GM21528 (cell line): ENCODE measurements at regions not wholly inside any gene's neighbourhood (a gene's known extent, or its start where the extent isn't known, plus 50 kb on each side); places are given as distances from the start of the nearest gene placed in this dataset.
"Not testable (repeated sequence)": the region's sequence is repeated elsewhere in the genome, so short reads cannot be mapped to it uniquely, and the experiment has no call there.

ENCODE experiments used
- ATAC-seq: cut with Tn5 transposase; IDR thresholded peaks from one replicate; pipeline ENCODE4 v1.9.1; 2021; ENCODE audit warnings: mild to moderate bottlenecking, moderate library complexity; ENCODE audit not compliant: unreplicated experiment, low FRiP score

GRCh38 chr5:45893309-45893708 lies 197.1 kb upstream of the HCN1 start:
- no peak for ATAC-seq

DNA sequence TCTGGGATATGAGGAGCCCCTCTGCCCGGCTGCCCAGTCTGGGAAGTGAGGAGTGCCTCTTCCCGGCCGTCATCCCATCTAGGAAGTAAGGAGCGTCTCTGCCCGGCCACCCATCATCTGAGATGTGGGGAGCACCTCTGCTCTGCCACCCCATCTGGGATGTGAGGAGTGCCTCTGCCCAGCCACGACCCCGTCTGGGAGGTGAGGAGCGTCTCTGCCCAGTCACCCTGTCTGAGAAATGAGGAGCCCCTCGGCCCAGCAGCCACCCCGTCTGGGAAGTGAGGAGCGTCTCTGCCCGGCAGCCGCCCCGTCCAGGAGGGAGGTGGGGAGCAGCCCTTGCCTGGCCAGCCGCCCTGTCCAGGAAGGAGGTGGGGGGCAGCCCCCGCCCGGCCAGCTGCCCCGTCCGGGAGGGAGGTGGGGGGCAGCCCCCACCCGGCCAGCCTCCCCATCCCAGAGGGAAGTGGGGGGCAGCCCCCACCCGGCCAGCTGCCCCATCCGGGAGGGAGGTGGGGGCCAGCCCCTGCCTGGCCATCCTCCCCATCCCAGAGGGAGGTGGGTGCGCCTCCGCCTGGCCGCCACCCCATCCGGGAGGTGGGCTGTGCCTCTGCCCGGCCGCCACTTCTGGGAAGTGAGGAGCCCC lies 194.4 kb upstream of the HCN1 start:
- ATAC-seq: not testable (repeated sequence)

DNA sequence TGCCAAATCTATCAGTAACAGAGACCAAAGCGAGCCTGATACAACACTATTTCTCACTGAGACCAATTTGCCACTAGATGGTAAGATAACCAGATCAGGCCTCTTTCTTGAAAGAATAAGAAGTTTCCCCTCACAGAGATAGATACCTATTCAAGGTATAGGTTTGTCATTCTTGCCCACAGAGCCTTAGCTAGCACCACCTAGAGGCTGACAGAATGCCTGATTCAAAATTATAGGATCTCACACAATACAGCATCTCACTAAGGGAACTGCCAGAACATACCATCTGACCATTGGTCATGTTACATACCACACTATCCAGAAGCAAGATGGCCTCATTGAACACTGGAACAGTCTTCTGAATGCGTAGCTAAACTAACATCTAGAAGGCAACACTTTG lies 166.6 kb upstream of the HCN1 start:
- ATAC-seq: no peak

DNA sequence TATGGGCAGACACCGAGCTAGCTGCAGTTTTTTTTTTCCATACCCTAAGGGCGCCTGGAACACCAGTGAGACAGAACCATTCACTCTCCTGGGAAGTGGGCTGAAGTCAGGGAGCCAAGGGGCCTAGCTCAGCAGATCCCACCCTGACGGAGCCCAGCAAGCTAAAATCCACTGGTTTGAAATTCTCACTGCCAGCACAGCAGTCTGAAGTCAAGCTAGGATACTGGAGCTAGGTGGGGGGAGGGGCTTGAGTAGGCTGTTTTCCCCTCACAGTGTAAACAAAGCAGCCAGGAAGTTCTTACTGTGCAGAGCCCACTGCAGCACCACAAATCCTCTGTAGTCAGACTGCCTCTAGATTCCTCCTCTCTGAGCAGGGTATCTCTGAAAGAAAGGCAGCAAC lies 151.7 kb upstream of the HCN1 start:
- ATAC-seq: no peak

GRCh38 chr5:45826055-45826454 lies 129.9 kb upstream of the HCN1 start:
- no peak for ATAC-seq

GRCh38 chr5:45800331-45800730 lies 104.2 kb upstream of the HCN1 start:
- no peak for ATAC-seq

- ATAC-seq: no peak
Observed at GRCh38 chr5:45799388-45799787, 103.2 kb upstream of the HCN1 start.

DNA sequence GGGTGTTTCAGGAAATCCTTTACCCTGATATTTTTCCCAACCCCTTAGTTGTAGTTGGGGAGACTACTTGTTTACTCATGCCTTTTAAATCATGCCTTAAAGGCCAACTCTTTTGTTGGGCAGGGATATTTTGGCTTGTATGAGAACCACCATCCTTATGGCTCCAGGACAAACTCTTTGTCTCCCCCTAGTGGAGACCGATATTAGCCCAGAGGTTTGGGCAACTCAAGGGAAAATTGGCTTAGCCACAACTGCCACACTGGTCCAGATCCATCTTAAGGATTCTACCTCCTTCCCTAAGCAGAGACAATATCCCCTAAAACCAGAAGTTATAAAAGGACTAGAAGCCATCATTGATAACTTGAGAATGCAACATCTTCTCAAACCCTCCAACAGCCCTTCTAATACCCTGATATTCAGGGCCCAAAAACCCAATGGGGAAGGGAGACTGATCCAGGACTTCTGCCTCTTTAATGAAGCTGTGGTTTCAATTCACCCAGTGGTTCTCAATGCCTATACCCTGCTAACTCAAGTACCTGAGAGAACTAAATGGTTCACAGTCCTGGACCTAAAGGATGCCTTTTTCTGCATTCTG lies 100.9 kb upstream of the HCN1 start:
- no peak for ATAC-seq

- no peak for ATAC-seq
Observed at GRCh38 chr5:45795458-45795857, 99.3 kb upstream of the HCN1 start.

GRCh38 chr5:45793638-45794532 lies 97.7 kb upstream of the HCN1 start:
- peak; percentile 83 for ATAC-seq

DNA sequence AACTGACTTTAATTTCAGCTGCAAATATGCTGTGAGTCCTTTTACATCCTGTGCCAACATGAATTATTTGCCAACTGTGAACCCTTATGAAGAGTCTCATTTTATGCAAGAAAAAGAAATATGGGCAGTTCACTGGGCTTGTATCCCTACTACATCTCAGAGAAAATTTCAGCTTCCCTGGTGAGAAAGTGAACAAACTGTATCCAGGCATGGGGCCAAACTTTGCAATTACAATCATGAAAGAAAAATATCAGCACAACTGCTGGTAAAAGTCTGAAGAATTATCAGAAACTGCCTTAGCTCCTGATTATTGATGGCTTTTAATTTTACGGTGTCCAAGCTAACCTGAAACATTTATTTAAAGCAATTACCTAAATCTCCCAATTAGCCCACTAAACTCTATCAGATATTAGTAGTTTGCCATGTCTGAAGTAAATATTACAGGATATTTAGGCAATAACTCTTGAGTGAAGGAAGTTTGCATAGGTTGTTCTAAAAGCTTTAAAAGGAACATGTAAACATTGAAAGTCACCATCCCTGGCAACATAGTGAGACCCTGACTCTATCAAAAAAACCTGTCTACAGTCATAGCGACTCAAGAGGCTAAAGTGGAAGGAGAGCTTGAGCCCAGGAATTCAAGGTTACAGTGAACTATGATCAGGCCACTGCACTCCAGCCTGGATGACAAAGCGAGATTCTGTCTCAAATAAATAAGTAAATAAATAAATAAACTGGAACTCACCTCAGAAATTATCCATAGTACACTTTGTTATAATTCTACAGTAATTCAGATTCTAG lies 83.9 kb upstream of the HCN1 start:
- no peak for ATAC-seq

DNA sequence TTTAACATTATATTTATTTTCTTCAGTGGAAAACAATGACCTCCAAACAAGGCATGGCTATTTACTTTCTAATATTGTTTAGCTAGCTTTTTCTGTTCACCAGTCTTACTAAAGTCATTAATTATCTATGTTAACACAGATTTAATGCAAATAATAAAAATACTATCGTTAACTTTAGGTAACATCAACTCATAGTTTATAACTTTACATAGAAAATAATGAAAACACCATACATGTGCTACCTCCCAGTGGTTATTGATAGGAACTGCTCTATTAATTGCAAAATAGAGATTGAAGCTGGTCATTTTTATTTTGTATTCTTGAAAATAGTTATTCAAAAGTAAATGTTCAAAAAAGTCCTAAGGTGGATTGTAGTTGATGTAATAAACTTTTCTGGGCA lies 78.3 kb upstream of the HCN1 start:
- no peak for ATAC-seq

DNA sequence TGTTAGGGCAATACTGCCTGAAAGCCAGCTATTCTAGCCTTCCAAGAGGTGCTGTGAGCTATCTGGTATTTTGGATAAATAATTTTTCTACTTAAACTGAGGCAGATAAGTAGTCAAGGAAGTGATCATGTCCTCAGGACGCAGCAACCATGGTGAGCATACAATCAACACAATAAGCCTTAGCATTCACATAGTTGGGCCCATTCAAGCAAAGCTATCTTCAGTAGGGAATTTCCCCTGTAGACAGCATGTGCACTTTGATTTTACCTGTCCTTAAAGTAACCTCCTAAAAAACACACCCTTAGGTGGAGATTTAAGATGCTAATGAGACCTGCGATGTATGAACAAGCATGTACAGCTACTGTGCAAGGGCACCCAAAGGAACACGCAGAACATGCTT lies 76.2 kb upstream of the HCN1 start:
- ATAC-seq: no peak

- ATAC-seq: no peak
Observed at GRCh38 chr5:45765561-45765960, 69.4 kb upstream of the HCN1 start.

DNA sequence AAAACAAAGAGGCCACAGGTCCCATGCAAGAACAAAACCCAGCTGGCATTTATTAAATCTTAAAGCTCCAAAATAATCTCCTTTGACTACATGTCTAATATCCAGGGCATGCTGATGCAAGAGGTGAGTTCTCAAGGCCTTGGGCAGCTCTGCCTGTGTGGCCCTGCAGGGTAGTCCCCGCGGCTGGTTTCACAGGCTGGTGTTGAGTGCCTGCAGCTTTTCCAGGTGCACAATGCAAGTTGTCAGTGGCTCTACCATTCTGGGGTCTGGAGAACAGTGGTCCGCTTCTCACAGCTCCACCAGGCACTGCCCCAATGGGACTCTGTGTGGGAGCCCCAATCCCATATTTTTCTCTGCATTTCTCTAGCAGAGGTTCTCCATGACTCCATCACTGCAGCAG lies 54.4 kb upstream of the HCN1 start:
- no peak for ATAC-seq

DNA sequence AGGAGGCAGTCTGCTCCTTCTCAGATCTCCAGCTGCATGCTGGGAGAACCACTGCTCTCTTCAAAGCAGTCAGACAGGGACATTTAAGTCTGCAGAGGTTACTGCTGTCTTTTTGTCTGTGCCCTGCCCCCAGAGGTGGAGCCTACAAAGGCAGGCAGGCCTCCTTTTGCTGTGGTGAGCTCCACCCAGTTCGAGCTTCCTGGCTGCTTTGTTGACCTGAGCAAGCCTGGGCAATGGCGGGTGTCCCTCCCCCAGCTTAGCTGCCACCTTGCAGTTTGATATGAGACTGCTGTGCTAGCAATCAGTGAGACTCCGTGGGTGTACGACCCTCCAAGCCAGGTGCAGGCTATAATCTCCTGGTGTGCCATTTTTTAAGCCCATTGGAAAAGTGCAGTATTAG lies 52.3 kb upstream of the HCN1 start:
- not testable (repeated sequence) for ATAC-seq
